ENCODE measurements at regions not wholly inside any gene's neighbourhood (a gene's known extent, or its start where the extent isn't known, plus 50 kb on each side); places are given as distances from the start of the nearest gene placed in this dataset.

- H4K20me1 ChIP-seq (ENCODE audit: insufficient read depth, low read length) = no peaks in the 10 kb centered on the region
- DNase-seq (no peak), ATAC-seq (ENCODE audit: low read depth) (no peak)
- H3K4ac ChIP-seq (ENCODE audit: low read depth, low read length) = no peak overlapping the region
- no peaks in the 10 kb centered on the region for H3K9me3 ChIP-seq (ENCODE audit: control insufficient read depth, insufficient read depth, low read length)
- no peak overlapping the region for H2AK9ac ChIP-seq (replicated peaks; ENCODE audit: low read depth, low read length, poor library complexity)
- H4K8ac ChIP-seq (ENCODE audit: low read depth in 2 of 2, low read length in 2 of 2) = no peak overlapping the region
- no peak overlapping the region for H3K14ac ChIP-seq (replicated peaks; ENCODE audit: low read depth, low read length)
- no peak overlapping the region for H4K91ac ChIP-seq (ENCODE audit: insufficient read depth, low read depth, low read length)
- no peak overlapping the region for H2BK20ac ChIP-seq (ENCODE audit: low read depth, low read length)
- no peak overlapping the region for H2AK5ac ChIP-seq (ENCODE audit: low read depth, low read length)
- no peak overlapping the region for H3K4me2 ChIP-seq (ENCODE audit: low read depth, low read length)
- H3K36me3 ChIP-seq (ENCODE audit: control insufficient read depth, insufficient read depth, low read length) = no peaks in the 10 kb centered on the region
- no peak overlapping the region for H4K5ac ChIP-seq (ENCODE audit: low read depth, low read length)
- peaks cover 48% of the 10 kb centered on the region for H3K27me3 ChIP-seq (ENCODE audit: control insufficient read depth, insufficient read depth, low read length)
- ChIA-PET POLR2A (ENCODE audit: unreplicated experiment) (no interaction called here), CTCF (no interaction called here)
- no TSS peak for BruUV-seq (replicated peaks)
- H3K9ac ChIP-seq (ENCODE audit: low read depth, low read length) = no peak overlapping the region
- H2AFZ ChIP-seq (replicated peaks; ENCODE audit: low read length, poor library complexity) = no peak overlapping the region
- H3K9me1 ChIP-seq (ENCODE audit: insufficient read depth, low read length) = no peaks in the 10 kb centered on the region
- 60% methylated on average over 4 of the region's 9 CpGs; no CpG with 5 or more reads in 1 of the 2 experiments for WGBS, 2 experiments (ENCODE audit: extremely low coverage in 2 of 2, insufficient read length in 1 of 2)
- no peak overlapping the region for H2BK5ac ChIP-seq (ENCODE audit: low read depth, low read length, poor library complexity, severe bottlenecking)
- no peak for TF ChIP-seq MAFK (IDR thresholded peaks at IDR 0.05; ENCODE audit: low read depth, low read length)
- TF ChIP-seq POLR2A (IDR thresholded peaks at IDR 0.05; ENCODE audit: low read depth, low read length) = no peak
- TF ChIP-seq FOS (IDR thresholded peaks at IDR 0.05; ENCODE audit: low read depth, low read length) = no peak
- TF ChIP-seq CHD1 (IDR thresholded peaks at IDR 0.05; ENCODE audit: low read depth, low read length) = no peak
- no peak for TF ChIP-seq CEBPB (IDR thresholded peaks at IDR 0.05; ENCODE audit: low read depth, low read length)
- TF ChIP-seq BHLHE40 (IDR thresholded peaks at IDR 0.05; ENCODE audit: low read depth, low read length) = no peak
- TF ChIP-seq SMC3 (IDR thresholded peaks at IDR 0.05; ENCODE audit: low read depth, low read length) = no peak
- TF ChIP-seq RAD21 (IDR thresholded peaks at IDR 0.05; ENCODE audit: low read length) = no peak
- no peak for TF ChIP-seq CTCF (conservative IDR thresholded peaks at IDR 0.05; ENCODE audit: low read depth, low read length)
- no peak for TF ChIP-seq RFX5 (IDR thresholded peaks at IDR 0.05; ENCODE audit: low read depth, low read length)
- TF ChIP-seq MAZ (IDR thresholded peaks at IDR 0.05; ENCODE audit: borderline replicate concordance, low read depth, low read length) = no peak
- intact Hi-C loops (cut with micrococcal nuclease) = no loop called here
- no peak overlapping the region for H2BK120ac ChIP-seq (ENCODE audit: low read depth, low read length)
- dilution Hi-C loops (cut with HindIII; ENCODE audit: low sequenced_read_pairs, unreplicated experiment) = no loop called here
- H2BK15ac ChIP-seq (ENCODE audit: low read depth, low read length) = no peak overlapping the region
- H3K79me1 ChIP-seq (ENCODE audit: low read depth in 1 of 2, low read length in 2 of 2) = no peaks in the 10 kb centered on the region
- H3K27ac ChIP-seq (ENCODE audit: insufficient read depth, low read length) = no peak overlapping the region
- in situ Hi-C loops (cut with MboI; ENCODE audit: low sequenced_read_pairs) = loop anchor here (25.0 kb wide), 1 partner anchor 831 kb away; no protein-coding TSS in a partner anchor
- no peak overlapping the region for H3K56ac ChIP-seq (ENCODE audit: extremely low read depth, insufficient read depth, low read length)
- no peak overlapping the region for H3K23ac ChIP-seq (ENCODE audit: low read depth, low read length)
- H3K4me1 ChIP-seq (ENCODE audit: control insufficient read depth, insufficient read depth, low read length) = no peaks in the 10 kb centered on the region
- no peak overlapping the region for H3K4me3 ChIP-seq (ENCODE audit: insufficient read depth, low read depth, low read length)
- no peak overlapping the region for H3K18ac ChIP-seq (ENCODE audit: low read depth, low read length)
Measured at GRCh38 chr11:19306179-19306944, 65.6 kb upstream of the E2F8 start.
